ENCODE measurements at regions not wholly inside any gene's neighbourhood (a gene's known extent, or its start where the extent isn't known, plus 50 kb on each side); places are given as distances from the start of the nearest gene placed in this dataset.

DNA sequence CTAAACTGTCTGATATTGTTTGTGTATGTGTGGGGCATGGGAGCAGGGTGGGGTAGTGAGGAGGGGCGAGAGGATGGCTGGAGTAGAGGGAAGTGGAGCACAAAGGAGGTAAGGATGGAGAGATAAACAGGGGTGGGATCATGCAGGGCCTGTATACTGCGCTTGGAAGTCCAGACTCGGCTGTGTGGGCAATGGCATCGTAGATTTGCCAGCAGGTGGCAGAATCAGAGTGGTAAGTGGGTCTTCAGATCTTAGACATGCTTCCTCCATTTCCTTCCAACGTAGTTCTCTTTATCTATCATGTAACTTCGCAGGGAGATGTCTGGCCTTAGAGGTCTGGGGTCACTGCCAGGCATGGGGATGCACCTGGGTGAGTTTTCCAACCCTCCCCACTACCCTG lies 155.5 kb downstream of the PDGFRA start:
- H3K36me3 ChIP-seq: no peaks in the 10 kb centered on the region

DNA sequence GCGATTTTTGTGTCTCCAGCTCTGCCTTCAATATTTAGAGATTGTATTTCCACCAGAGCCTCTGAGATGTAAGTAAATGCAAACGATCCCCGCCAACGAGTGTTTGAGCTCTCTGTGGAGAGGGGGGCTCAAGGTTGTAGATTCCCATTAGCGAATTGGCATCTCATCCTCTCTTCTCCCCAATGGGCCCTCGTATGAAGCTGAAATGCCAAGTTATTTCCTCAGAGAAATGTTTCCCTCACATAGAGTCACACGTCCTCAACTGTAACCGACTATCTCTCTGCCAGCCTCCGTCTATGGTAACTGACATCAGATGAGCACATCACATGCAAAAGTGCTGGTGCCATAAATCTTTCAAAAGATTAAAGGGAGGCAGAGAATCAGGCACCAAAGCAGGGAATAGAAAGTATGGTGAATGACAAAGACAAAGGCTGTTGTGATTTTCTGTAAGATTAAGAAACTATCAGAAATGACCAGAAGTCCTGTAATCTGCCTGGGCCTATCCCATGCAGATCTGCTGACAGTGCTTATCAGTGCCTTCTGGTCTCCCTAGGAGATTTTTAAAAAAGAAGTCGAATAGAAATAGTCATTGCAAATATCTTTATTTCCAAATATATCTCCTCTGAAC lies 157.1 kb downstream of the PDGFRA start:
- Histone ChIP-seq H4K20me1 (no peaks in the 10 kb centered on the region), H3K9me3 (no peaks in the 10 kb centered on the region), H3K4me1 (no peaks in the 10 kb centered on the region), H3K27me3 (no peaks in the 10 kb centered on the region), H3K4me2 (no peak overlapping the region), H3K27ac (no peak overlapping the region), H3K4me3 (no peak overlapping the region), H3K36me3 (no peaks in the 10 kb centered on the region), H3K9ac (no peak overlapping the region)
- no peak for TF ChIP-seq Cebpa-rat (IDR thresholded peaks at IDR 0.05)

More for the DNA sequence above, 155.5 kb downstream of the PDGFRA start:
- Histone ChIP-seq H3K9me3 (no peaks in the 10 kb centered on the region), H3K4me2 (no peak overlapping the region), H3K9ac (no peak overlapping the region), H3K27ac (no peak overlapping the region), H3K4me1 (no peaks in the 10 kb centered on the region), H3K4me3 (no peak overlapping the region), H4K20me1 (no peaks in the 10 kb centered on the region), H3K27me3 (no peaks in the 10 kb centered on the region)
- TF ChIP-seq Cebpa-rat (IDR thresholded peaks at IDR 0.05): no peak

DNA sequence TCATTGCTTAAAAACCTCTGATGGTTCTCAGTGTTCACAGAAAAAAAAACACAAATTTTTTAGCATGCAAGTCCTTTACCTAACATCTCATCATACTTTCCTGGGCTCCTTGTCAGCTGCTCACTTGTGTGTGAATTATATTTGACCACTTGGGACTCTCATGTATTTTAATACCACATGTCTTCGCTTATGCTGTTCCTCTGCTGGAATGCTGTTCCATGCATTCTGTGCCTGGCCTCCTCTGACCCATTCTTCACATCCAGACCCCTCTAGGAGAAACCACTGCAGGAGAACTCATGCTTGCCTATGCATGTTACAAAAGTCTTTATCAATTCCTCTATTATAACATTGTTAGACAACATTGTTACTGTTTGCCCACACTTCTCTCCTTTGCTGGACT lies 157.6 kb downstream of the PDGFRA start:
- no peak overlapping the region for H3K4me3 ChIP-seq
- H3K4me2 ChIP-seq: no peak overlapping the region
- no peak overlapping the region for H3K27ac ChIP-seq
- H3K4me1 ChIP-seq: no peaks in the 10 kb centered on the region
- no peaks in the 10 kb centered on the region for H4K20me1 ChIP-seq
- TF ChIP-seq Cebpa-rat (IDR thresholded peaks at IDR 0.05): no peak
- no peak overlapping the region for H3K9ac ChIP-seq
- H3K27me3 ChIP-seq: no peaks in the 10 kb centered on the region
- H3K9me3 ChIP-seq: no peaks in the 10 kb centered on the region
- H3K36me3 ChIP-seq: no peaks in the 10 kb centered on the region

GRCh38 chr4:54390670-54391069 lies 161.6 kb downstream of the PDGFRA start:
- Histone ChIP-seq H3K9ac (no peak overlapping the region), H3K4me3 (no peak overlapping the region), H3K9me3 (no peaks in the 10 kb centered on the region), H4K20me1 (no peaks in the 10 kb centered on the region), H3K27ac (no peak overlapping the region), H3K4me1 (peaks cover 5% of the 10 kb centered on the region), H3K36me3 (no peaks in the 10 kb centered on the region), H3K27me3 (no peaks in the 10 kb centered on the region), H3K4me2 (no peak overlapping the region)
- TF ChIP-seq Cebpa-rat (IDR thresholded peaks at IDR 0.05): no peak

DNA sequence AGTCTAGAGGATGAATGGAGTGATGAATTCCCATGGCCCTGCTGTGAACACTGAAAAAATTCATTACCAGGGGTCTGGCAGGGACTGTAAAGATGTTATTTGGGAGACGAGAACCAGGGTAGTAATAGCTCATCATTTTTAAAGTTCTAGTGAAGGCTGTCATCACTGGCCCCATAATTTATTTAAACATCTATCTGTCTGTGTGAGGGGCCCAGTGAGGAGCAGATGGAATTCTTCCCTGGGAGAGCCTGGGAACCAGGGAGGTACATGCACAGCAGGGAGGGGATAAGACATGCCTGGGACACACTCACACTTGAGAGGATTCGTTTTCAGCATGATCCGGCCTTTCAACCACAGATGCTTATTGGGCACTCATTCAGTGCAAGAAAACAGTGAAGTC lies 162.0 kb downstream of the PDGFRA start:
- no peaks in the 10 kb centered on the region for H4K20me1 ChIP-seq
- H3K4me3 ChIP-seq: no peak overlapping the region
- H3K27ac ChIP-seq: no peak overlapping the region
- TF ChIP-seq Cebpa-rat (IDR thresholded peaks at IDR 0.05): no peak
- no peak overlapping the region for H3K4me2 ChIP-seq
- no peaks in the 10 kb centered on the region for H3K36me3 ChIP-seq
- H3K9me3 ChIP-seq: no peaks in the 10 kb centered on the region
- no peaks in the 10 kb centered on the region for H3K27me3 ChIP-seq
- H3K4me1 ChIP-seq: peaks cover 5% of the 10 kb centered on the region
- H3K9ac ChIP-seq: no peak overlapping the region

DNA sequence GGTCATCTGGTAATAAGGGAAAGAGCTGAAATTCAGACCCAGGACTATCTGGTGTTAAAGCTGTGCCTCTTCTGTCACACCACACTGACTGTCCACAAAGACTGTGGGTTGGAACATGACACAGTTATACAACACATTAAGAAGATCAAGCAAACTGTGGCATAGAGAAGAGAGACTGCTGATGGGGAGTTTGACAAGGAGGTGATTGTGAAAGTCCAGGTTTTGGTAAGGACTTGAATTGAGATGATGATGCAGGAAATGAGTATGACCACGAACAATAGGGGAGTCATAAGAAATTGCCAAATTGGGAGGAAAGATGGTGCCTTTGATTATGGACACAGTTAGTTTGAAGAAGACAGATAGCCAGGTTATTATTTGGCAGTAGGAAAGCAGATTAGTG lies 163.4 kb downstream of the PDGFRA start:
- peaks cover 5% of the 10 kb centered on the region for H3K4me1 ChIP-seq
- H4K20me1 ChIP-seq: no peaks in the 10 kb centered on the region
- no peak overlapping the region for H3K4me2 ChIP-seq
- no peaks in the 10 kb centered on the region for H3K27me3 ChIP-seq
- H3K36me3 ChIP-seq: no peaks in the 10 kb centered on the region
- no peak for TF ChIP-seq Cebpa-rat (IDR thresholded peaks at IDR 0.05)
- H3K9me3 ChIP-seq: no peaks in the 10 kb centered on the region
- no peak overlapping the region for H3K4me3 ChIP-seq
- H3K27ac ChIP-seq: no peak overlapping the region
- no peak overlapping the region for H3K9ac ChIP-seq

DNA sequence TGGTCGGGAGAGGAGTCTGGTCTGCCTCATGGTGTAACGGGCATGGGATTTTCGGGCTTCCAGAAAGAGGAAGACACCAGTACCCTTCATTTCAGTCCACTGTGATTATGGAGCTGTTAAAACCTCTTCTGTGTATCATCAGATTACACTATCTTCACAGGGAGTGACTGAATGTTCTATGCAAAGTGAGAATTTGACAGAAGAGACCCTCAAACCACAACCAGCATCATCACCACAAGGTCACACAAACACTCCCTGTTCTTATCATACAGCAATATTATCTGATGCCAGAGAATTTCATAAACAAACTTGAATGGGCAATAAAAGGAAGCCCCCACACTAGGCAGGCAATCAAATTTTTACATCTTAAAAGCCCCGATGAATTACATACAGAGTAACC lies 164.2 kb downstream of the PDGFRA start:
- peaks cover 5% of the 10 kb centered on the region for H3K4me1 ChIP-seq
- H3K36me3 ChIP-seq: no peaks in the 10 kb centered on the region
- H3K4me3 ChIP-seq: no peak overlapping the region
- no peak overlapping the region for H3K27ac ChIP-seq
- no peak overlapping the region for H3K4me2 ChIP-seq
- no peak for TF ChIP-seq Cebpa-rat (IDR thresholded peaks at IDR 0.05)
- no peaks in the 10 kb centered on the region for H3K27me3 ChIP-seq
- no peak overlapping the region for H3K9ac ChIP-seq
- H3K9me3 ChIP-seq: no peaks in the 10 kb centered on the region
- H4K20me1 ChIP-seq: no peaks in the 10 kb centered on the region

DNA sequence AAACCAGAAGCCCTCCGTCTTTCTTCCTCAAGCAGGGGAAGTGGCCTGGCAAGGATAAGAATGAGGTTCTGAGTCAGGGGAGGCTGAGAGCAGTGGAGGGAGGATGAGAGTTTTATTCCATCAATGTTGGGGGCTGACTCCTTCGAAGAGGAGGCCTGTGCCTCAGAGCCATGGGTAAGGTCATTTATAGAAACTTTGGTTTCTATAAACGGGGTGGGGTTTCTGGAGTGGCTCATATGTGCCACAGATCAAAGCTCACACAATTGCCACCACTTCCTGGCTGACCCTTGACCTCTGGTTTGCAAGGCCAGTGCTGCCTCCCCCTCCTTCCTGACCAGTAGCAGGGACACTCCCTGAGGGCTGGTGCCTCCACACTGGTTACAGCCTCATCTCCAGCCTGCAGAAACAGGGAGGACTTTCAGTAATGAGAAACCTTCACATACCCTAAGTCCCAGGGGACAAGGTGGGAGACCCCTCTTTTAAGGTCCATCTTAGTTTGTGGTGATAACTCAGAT lies 166.0 kb downstream of the PDGFRA start:
- TF ChIP-seq Cebpa-rat (IDR thresholded peaks at IDR 0.05): no peak
- Histone ChIP-seq H3K4me1 (peaks cover 5% of the 10 kb centered on the region), H3K9me3 (no peaks in the 10 kb centered on the region), H3K4me3 (no peak overlapping the region), H4K20me1 (no peaks in the 10 kb centered on the region), H3K4me2 (peak overlapping the region; percentile 9; the same call in 1 of the 2 replicates), H3K9ac (no peak overlapping the region), H3K27me3 (no peaks in the 10 kb centered on the region), H3K36me3 (no peaks in the 10 kb centered on the region), H3K27ac (no peak overlapping the region)

GRCh38 chr4:54400188-54400587 lies 171.1 kb downstream of the PDGFRA start:
- TF ChIP-seq Cebpa-rat (IDR thresholded peaks at IDR 0.05): no peak
- Histone ChIP-seq H3K4me1 (peaks cover under 1% of the 10 kb centered on the region), H3K4me3 (no peak overlapping the region), H4K20me1 (no peaks in the 10 kb centered on the region), H3K9ac (no peak overlapping the region), H3K36me3 (no peaks in the 10 kb centered on the region), H3K4me2 (no peak overlapping the region), H3K9me3 (no peaks in the 10 kb centered on the region), H3K27me3 (no peaks in the 10 kb centered on the region), H3K27ac (no peak overlapping the region)

DNA sequence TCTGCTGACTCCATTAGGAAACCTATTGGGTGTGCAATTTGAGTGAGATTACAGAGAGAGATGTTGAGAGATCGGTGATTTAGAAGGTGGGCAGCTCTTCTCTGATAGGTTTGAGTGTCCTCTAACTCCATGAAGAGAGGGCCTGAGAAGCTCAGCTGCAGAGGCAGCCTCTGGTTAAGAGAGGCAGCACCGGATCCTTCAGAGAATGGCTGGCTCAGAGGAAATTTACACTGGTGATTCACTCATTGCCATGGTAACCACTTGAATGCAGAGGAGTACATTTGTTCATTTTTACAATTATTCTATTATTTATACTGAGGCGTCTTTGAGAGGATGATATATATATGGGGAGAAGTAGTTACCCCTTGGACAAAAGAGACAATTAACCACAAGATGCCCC lies 171.7 kb downstream of the PDGFRA start:
- TF ChIP-seq Cebpa-rat (IDR thresholded peaks at IDR 0.05): no peak

More for the DNA sequence above, 171.7 kb downstream of the PDGFRA start:
- H3K9me3 ChIP-seq: no peaks in the 10 kb centered on the region
- no peak overlapping the region for H3K4me3 ChIP-seq
- no peak overlapping the region for H3K9ac ChIP-seq
- no peaks in the 10 kb centered on the region for H3K36me3 ChIP-seq
- no peak overlapping the region for H3K27ac ChIP-seq
- H3K4me1 ChIP-seq: no peaks in the 10 kb centered on the region
- no peak overlapping the region for H3K4me2 ChIP-seq
- H4K20me1 ChIP-seq: no peaks in the 10 kb centered on the region
- H3K27me3 ChIP-seq: no peaks in the 10 kb centered on the region
